ENCODE measurements at regions not wholly inside any gene's neighbourhood (a gene's known extent, or its start where the extent isn't known, plus 50 kb on each side); places are given as distances from the start of the nearest gene placed in this dataset.

GRCh38 chr3:177676947-177677587, 479.8 kb upstream of the TBL1XR1 start:
- TF ChIP-seq, protein P1, sequence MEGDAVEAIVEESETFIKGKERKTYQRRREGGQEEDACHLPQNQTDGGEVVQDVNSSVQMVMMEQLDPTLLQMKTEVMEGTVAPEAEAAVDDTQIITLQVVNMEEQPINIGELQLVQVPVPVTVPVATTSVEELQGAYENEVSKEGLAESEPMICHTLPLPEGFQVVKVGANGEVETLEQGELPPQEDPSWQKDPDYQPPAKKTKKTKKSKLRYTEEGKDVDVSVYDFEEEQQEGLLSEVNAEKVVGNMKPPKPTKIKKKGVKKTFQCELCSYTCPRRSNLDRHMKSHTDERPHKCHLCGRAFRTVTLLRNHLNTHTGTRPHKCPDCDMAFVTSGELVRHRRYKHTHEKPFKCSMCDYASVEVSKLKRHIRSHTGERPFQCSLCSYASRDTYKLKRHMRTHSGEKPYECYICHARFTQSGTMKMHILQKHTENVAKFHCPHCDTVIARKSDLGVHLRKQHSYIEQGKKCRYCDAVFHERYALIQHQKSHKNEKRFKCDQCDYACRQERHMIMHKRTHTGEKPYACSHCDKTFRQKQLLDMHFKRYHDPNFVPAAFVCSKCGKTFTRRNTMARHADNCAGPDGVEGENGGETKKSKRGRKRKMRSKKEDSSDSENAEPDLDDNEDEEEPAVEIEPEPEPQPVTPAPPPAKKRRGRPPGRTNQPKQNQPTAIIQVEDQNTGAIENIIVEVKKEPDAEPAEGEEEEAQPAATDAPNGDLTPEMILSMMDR (IDR thresholded peaks at IDR 0.05) = no peak
- TF ChIP-seq POLR2A (IDR thresholded peaks at IDR 0.05; ENCODE audit: low read depth) (no peak), POLR2AphosphoS5 (IDR thresholded peaks at IDR 0.05) (no peak), EP300 (IDR thresholded peaks at IDR 0.05) (no peak)
